Dedifferentiated amniotic fluid mesenchymal stem cell (primary cell): ENCODE measurements at regions not wholly inside any gene's neighbourhood (a gene's known extent, or its start where the extent isn't known, plus 50 kb on each side); places are given as distances from the start of the nearest gene placed in this dataset.

Experiments
- DNase-seq: peaks from one replicate; pipeline ENCODE4 v3.0.0-alpha.2; 2016; ENCODE audit errors: extremely low spot score

DNA sequence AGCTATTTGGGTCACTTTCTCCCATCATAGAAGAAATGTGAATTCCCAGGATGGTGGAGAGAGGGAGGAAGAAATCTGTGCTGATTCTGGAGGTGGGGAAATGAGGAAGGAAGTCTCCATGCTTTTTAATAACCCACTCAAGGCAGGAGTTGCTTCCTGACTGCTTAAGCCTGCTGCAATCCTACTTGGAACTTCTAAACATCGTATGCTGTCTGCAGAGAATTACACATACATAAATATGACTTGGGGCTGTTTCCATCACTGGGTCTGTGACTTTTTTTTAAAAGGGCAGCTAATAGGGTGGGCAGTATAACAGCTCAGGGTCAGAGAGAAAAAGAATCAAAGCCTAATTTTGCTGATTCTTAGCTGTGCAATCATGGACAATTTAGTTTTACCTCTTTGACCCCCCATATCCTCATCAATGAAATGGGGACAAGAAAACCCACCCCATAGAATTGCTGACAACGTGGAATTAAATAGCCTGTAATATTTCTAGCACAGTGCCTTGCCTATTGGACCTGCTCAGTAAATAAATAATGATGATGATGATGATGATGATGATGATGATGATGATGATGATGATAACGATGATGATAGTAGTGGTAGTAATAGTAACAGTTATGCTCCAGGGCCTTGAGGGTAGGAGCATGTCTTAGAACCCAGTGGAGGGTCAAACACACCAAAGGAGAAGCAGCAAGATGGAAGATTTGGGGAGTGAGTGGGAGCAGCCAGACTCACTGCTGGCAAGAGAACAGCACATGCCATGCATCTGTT, 166.7 kb upstream of the LRFN2 start:
- no peak for DNase-seq

- DNase-seq = no peak
Observed at GRCh38 chr6:40753048-40753447, 165.9 kb upstream of the LRFN2 start.

GRCh38 chr6:40744835-40745234, 157.7 kb upstream of the LRFN2 start:
- DNase-seq = no peak

- no peak for DNase-seq
Observed at GRCh38 chr6:40743690-40744446, 156.7 kb upstream of the LRFN2 start.

GRCh38 chr6:40743226-40743625, 156.1 kb upstream of the LRFN2 start:
- DNase-seq = no peak

DNA sequence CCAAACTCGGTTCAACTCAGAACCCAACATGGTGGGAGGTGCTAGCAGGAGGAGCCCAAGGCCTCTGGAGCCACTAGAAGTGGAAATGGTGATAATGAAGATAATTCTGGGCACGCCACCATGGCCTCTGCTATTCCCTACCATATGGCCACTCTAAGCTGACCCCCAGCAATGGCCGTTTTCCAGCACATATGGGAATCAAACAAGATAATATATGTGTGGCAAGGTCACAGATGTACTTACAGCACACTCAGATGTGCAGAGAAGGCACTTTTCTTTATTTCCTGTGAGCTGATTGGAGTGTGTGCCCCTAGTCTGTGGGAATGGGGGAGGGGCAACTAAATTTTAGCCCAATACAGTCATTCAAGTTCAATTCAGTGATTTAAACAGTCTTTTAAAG, 153.4 kb upstream of the LRFN2 start:
- no peak for DNase-seq

GRCh38 chr6:40738551-40739193, 151.5 kb upstream of the LRFN2 start:
- no peak for DNase-seq

- no peak for DNase-seq
Observed at GRCh38 chr6:40735521-40735920, 148.4 kb upstream of the LRFN2 start.

GRCh38 chr6:40735121-40735520, 148.0 kb upstream of the LRFN2 start:
- DNase-seq = no peak

DNA sequence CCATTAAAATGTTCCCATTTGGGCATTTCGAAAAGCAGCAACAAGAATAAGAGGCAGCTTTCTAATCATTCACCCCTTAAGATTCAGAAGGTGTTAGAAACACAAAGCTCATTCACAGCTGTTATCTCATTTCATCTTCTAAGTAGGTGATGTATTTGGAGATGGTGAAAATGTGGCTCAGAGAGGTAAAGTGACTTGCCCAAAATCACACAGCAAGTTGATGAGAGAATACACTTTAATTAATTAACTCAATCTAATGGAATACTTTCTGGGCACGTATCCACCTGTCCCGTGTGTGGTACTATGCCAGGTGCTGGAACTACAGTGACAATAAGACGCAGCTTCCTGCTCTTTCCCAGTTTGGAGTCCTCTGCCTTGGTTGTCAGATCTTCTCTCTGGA, 147.4 kb upstream of the LRFN2 start:
- DNase-seq = no peak

DNA sequence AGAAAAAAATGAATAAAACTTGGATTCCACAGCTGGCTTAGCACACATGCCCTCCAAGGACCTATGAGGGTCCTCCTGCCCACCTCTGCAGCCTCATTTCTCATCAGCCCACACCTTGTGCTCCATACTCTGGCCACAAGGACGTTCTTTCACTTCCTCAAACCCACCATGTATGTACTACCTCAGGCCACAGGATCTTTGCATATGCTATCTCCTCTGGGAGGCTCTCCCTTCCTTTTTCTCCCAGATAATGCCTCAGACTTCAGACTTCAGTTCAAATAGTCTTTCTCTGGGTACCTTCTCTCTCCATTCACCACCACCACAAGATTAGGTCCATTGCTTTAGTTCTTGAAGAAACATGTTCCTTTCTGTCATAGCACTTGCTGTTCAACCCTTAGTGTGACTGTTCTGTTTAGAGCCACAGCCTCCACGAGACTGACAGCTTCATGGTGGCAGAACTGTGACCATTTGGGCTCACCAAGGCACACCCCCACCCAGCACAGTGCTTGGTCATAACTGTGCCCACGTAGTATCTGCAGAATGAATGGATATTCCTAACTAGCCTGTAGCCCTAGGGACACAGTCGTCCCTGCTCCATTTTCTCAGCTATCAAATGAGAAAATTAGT, 146.7 kb upstream of the LRFN2 start:
- DNase-seq = no peak

GRCh38 chr6:40733290-40733689, 146.1 kb upstream of the LRFN2 start:
- DNase-seq = peak; percentile 42

DNA sequence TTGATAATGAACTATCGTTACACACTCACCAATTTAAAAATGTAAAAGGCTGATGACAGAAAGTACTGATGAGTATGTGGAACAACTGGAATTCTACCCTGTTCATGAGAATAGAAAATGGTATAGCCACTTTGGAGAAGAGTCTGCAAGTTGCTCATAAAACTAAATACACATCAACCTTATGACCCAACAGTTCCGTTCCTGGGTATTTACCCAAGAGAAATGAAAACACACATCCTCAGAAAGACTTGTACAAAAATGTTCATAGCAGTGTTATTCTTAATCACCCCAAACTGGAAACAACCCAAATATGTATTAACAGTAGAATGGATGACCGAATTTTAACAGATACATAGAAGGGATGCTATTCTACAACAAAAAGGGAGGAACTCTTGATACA, 145.7 kb upstream of the LRFN2 start:
- no peak for DNase-seq

GRCh38 chr6:40728643-40729042, 141.5 kb upstream of the LRFN2 start:
- DNase-seq = no peak

DNA sequence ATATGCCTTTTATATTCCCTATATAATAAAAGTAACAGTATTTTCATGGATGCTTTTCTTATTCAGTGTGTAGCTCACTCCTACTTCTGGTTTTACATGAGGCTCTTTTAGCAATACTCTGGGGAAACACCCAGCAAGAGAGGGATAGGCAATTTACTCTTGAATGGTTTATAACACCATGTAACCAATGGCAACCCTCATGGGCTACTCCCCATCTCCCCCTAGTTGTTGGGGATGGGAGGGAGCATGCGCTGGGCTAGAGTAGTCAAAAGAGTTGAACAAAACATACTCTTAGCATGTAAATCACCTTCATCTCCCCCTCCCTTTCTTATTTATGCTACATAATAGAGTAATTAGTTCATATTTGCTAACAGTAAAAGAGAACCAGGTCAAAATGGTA, 140.1 kb upstream of the LRFN2 start:
- no peak for DNase-seq

- no peak for DNase-seq
Observed at GRCh38 chr6:40726853-40727252, 139.7 kb upstream of the LRFN2 start.

GRCh38 chr6:40725390-40725789, 138.2 kb upstream of the LRFN2 start:
- no peak for DNase-seq

GRCh38 chr6:40724886-40725285, 137.7 kb upstream of the LRFN2 start:
- DNase-seq = no peak

DNA sequence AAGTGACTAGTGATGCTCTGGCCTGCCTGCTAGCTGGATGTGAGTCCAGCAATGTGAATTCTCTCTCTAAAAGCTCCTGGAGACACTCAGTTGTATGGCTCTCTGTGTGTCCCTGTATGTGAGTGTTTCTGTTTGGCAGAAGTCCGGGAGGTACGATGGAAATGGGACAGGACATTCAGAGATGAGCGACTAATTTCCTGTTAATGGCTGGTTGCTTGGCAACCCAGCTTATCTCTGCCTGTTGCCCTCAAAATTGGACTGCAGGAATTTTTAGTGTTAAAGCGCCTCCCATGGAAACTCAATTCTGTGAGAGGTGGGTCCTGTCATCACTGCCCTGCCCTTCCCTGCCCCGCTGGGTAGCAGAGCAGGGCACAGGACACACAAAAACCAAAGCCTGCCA, 136.8 kb upstream of the LRFN2 start:
- DNase-seq = no peak

- no peak for DNase-seq
Observed at GRCh38 chr6:40722553-40723258, 135.5 kb upstream of the LRFN2 start.

GRCh38 chr6:40722091-40722490, 134.9 kb upstream of the LRFN2 start:
- DNase-seq = no peak
